GM10248 (cell line): ENCODE measurements at regions not wholly inside any gene's neighbourhood (a gene's known extent, or its start where the extent isn't known, plus 50 kb on each side); places are given as distances from the start of the nearest gene placed in this dataset.

ENCODE experiments used
- CTCF ChIA-PET: fragments of 300-600 bp; sonication (Branson Sonifier 250); formaldehyde crosslinking; extraction: SDS; loops from one replicate; lab custom pipeline; 2021; ENCODE audit warnings: antibody characterized with exemption; lab: Yijun Ruan, JAX
- POLR2A ChIA-PET: fragments of 350-650 bp; sonication (Branson Sonifier 250); formaldehyde crosslinking; extraction: SDS; loops from one replicate; lab custom pipeline; 2020; ENCODE audit warnings: antibody characterized with exemption; lab: Yijun Ruan, JAX
- DNase-seq: peaks from one replicate; pipeline ENCODE4 v3.0.0; 2012; ENCODE audit errors: extremely low spot score
- TF ChIP-seq, protein P1 (sequence below): IDR thresholded peaks from 2 replicates; pipeline ENCODE4 v1.5.1; 2012; ENCODE audit warnings: mild to moderate bottlenecking, low read depth; ENCODE audit errors: extremely low read depth, missing control alignments, control extremely low read depth

DNA sequence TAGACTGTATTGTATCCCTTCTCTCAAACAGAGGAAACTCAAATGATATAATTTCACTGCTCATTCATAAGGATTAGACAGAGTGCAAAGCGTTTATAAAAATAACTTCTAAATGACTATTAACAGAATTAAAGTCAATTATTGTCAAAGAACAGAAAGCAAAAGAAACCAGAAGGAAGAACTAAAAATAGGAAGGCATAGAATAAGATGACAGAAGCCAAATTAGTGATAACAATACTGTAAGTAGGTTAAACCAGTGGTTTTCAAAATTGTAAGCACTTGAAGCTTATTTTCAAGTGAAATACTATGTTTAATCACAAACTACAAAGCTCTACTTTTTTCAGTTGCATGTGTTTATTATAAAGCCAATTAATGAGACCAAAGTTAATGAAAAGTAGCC, 305.2 kb downstream of the PPP1R2C start:
- CTCF ChIA-PET: no interaction called here
- TF ChIP-seq, protein P1, sequence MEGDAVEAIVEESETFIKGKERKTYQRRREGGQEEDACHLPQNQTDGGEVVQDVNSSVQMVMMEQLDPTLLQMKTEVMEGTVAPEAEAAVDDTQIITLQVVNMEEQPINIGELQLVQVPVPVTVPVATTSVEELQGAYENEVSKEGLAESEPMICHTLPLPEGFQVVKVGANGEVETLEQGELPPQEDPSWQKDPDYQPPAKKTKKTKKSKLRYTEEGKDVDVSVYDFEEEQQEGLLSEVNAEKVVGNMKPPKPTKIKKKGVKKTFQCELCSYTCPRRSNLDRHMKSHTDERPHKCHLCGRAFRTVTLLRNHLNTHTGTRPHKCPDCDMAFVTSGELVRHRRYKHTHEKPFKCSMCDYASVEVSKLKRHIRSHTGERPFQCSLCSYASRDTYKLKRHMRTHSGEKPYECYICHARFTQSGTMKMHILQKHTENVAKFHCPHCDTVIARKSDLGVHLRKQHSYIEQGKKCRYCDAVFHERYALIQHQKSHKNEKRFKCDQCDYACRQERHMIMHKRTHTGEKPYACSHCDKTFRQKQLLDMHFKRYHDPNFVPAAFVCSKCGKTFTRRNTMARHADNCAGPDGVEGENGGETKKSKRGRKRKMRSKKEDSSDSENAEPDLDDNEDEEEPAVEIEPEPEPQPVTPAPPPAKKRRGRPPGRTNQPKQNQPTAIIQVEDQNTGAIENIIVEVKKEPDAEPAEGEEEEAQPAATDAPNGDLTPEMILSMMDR: no peak
- POLR2A ChIA-PET: no interaction called here
- DNase-seq: no peak

DNA sequence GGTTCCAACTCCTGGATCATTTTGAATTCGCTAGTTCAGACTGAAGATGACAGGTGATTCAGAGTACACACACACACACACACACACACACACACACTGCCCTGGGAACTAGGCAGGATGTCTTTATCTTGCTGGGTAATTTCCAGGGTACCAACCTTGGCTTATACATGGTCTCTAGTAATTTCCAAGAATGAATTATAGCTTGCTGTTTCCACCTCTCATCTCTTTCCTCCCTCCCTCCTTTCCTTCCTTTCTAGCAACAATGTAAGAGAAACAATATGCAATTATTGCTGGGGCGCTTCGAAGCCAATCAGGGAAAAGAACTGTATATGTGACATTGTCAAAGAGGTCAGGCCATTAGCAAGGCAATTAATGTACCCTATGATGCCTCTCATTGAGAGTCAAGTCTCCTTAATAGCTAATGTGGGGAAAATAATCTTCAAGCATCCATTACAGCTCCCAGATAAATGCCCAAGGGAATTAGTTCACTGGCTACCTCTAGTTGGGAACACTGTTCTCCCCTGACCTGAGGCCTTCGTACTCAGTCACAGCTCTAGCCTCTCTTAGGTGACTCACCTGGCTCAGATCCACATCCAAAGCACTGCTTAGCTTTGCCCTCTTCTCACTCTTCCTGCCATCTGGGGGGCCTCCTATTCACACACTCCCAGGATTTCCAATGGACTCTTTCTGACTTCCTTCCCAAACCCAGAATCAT, 311.5 kb downstream of the PPP1R2C start:
- POLR2A ChIA-PET: no interaction called here
- DNase-seq: no peak
- CTCF ChIA-PET: no interaction called here
- TF ChIP-seq, protein P1: no peak

DNA sequence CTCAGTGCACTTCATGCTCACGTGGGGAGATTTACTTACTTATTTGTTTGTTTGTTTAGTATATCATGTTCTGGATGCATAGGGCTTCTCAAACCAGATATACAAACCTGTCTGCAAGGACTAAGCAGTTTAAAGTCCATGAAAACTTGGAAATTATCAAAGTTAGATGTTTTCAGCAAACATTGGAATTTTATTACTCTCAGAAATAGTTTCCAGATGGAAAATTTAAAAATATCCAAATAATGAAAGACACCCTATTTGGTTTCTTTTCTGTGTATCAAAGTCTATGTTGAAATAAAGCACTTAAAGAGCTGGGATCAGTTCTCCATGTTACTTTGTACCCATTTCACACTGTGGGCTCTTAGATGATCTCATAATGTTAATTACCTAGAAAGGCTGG, 312.1 kb downstream of the PPP1R2C start:
- DNase-seq: no peak
- ChIA-PET CTCF (no interaction called here), POLR2A (no interaction called here)
- TF ChIP-seq, protein P1: no peak

DNA sequence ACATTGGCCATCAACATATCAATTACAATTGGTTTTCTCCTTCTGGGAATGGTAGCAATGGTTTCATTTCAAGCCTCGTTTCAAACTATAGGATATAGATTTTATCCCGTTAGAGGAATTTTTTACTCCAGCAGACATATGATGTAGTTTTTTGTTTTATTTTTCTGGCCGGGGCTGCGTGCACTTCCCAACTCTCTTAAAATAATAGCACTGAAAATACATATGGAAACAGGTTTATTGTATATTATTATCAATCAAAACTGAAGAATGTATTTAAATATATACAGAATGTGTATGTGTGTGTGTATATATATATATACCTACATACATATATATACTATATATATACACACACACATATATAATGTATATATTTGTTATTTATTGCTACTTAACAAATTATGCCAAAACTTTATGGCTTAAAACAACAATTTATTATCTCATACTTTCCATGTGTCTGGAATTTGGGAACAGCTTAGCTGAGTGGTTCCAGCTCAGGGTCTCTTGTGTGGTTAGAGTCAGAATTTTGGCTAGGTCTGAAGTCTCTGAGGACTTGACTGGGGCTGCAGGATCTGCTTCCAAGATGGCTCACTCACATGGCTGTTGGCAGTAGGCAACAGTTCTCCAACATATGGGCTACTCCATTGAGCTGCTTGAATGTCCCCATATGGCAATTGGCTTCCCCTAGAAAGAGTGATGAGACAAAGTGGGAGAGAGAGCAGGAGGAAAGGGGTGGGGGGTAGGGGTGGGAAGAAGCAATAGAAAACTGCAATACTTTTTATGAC, 314.1 kb downstream of the PPP1R2C start:
- CTCF ChIA-PET: no interaction called here
- TF ChIP-seq, protein P1: no peak
- POLR2A ChIA-PET: no interaction called here
- no peak for DNase-seq

DNA sequence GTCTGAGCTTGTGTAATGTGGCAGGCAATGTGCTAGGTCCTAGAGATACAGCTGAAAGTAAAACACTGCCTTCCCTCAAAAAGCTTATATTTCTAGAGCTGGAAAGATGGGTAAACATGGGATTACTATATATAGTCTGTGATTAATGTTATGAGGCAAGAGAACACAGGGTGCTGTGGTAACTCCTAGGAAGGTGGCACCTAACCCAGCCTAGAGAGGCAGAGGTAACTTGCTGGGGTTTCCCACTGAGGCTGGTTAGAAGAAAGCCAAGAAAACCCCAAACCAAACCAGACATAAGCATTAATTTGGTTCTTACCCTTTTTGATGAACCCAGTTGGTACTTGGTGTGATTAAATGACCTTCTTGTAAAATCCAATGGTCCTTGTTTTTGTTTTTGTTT, 315.0 kb downstream of the PPP1R2C start:
- TF ChIP-seq, protein P1: no peak
- ChIA-PET CTCF (no interaction called here), POLR2A (no interaction called here)
- no peak for DNase-seq

DNA sequence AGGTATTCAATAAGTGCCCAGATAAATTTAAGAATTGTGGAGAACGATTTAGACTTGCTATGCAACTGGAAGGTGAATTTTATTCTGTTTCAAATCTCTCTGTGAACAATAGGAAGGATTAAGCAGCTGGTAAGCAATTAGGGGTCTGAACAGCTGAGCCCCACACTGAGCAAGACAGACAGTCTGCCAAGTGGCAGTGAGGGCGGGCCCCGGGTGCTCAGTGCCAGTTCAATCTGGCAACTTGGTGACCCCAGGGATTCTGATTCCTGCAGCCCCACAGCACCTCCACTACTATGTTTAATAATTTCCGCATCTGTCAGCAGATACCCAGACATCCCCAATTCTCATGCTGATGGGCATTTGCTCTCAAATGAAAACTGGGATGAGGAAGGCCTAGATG, 317.3 kb downstream of the PPP1R2C start:
- ChIA-PET CTCF (no interaction called here), POLR2A (no interaction called here)
- no peak for DNase-seq
- TF ChIP-seq, protein P1: no peak
